Thymus (tissue), 11 donors: ENCODE measurements at regions not wholly inside any gene's neighbourhood (a gene's known extent, or its start where the extent isn't known, plus 50 kb on each side); places are given as distances from the start of the nearest gene placed in this dataset.

Experiments used
- DNase-seq, 9 donors: peaks; one replicate each; pipeline ENCODE4 v3.0.0-alpha.2; 2013; ENCODE audit warnings: low spot score in 9 of 9, low read depth in 6 of 9, missing footprints in 1 of 9
- H3K27ac ChIP-seq, 2 donors: one replicate each; pipeline ENCODE4 v1.5.1; 2013; ENCODE audit warnings: control low read depth in 1 of 2, low read depth in 1 of 2, low read length in 1 of 2, mild to moderate bottlenecking in 1 of 2, moderate library complexity in 1 of 2
- H3K27me3 ChIP-seq, 2 donors: one replicate each; pipeline ENCODE4 v1.5.1; 2013; ENCODE audit warnings: low read length in 1 of 2; ENCODE audit not compliant: control insufficient read depth in 2 of 2, insufficient read depth in 1 of 2
- H3K36me3 ChIP-seq, 2 donors: one replicate each; pipeline ENCODE4 v1.5.1; 2013; ENCODE audit warnings: low read length in 1 of 2, mild to moderate bottlenecking in 1 of 2, moderate library complexity in 1 of 2; ENCODE audit not compliant: control insufficient read depth in 2 of 2, insufficient read depth in 2 of 2
- H3K4me1 ChIP-seq, 2 donors: one replicate each; pipeline ENCODE4 v1.5.1; 2013; ENCODE audit warnings: low read length in 2 of 2; ENCODE audit not compliant: control insufficient read depth in 2 of 2, insufficient read depth in 2 of 2
- H3K4me3 ChIP-seq, 2 donors: one replicate each; pipeline ENCODE4 v1.5.1; 2013; ENCODE audit warnings: low read length in 2 of 2, control low read depth in 1 of 2, mild to moderate bottlenecking in 1 of 2
- H3K9me3 ChIP-seq, 2 donors: one replicate each; pipeline ENCODE4 v1.5.1; 2013; ENCODE audit warnings: low read length in 1 of 2, mild to moderate bottlenecking in 1 of 2; ENCODE audit not compliant: control insufficient read depth in 2 of 2, insufficient read depth in 1 of 2
- WGBS: extraction: QIAGEN DNeasy Blood & Tissue Kit; methylation state at CpG from one replicate; pipeline ENCODE4 v1.1.7; 2013; 5-methylcytosine and 5-hydroxymethylcytosine counted together
- donor health status: healthy.

DNA sequence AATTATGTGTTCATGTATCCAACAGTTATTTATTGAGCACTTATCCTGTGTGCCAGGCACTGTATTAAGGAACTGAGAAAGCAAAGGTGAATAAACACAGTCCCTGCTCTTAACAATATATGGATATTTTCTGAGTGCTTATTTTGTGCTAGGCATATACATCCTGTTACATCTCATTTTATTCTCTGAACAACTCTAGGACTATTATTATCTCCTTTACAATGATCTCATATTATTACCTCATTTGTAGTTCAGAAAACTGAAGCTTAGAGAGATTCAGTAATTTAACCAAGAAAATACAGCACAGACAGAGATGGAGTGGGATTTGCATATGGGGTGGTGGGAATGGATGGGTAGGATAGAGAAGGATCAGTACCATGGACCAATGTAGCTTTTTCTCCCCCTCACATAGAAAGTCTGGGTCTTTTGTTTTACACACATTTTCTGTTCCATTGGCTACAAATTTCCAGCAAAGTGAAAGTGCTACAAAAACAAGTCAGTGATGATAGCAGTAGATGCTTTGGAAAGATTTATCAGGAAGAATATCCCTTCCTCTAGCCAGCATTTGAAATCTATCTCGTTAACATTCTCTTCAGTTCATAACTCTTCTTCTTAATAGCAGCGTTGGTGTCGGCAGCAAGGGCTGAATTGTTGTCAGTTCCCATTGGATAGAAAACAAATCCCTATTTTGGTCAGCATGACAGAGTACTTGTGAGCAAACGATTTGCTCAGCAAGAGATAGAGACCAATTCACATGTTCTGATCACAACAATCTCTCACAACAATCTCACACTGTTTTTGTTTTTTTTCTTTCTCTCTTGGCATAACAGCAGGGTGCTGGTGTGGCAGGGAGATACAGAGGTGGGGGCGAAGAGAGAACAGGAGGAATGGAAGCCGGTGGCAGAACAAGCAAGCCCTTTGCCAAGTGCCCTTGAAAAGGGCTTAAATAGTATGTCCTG lies 102.2 kb upstream of the KCTD1 start:
- 72% methylated on average over 6 of the region's 6 CpGs for WGBS
- H3K4me3 ChIP-seq: no peak overlapping the region
- no peaks in the 10 kb centered on the region for H3K36me3 ChIP-seq
- peaks cover 14 to 25% of the 10 kb centered on the region in 2 donors for H3K27me3 ChIP-seq
- peaks cover 0 to 3% of the 10 kb centered on the region in 2 donors for H3K4me1 ChIP-seq
- DNase-seq: no peak
- H3K27ac ChIP-seq: no peak overlapping the region
- H3K9me3 ChIP-seq: no peaks in the 10 kb centered on the region

DNA sequence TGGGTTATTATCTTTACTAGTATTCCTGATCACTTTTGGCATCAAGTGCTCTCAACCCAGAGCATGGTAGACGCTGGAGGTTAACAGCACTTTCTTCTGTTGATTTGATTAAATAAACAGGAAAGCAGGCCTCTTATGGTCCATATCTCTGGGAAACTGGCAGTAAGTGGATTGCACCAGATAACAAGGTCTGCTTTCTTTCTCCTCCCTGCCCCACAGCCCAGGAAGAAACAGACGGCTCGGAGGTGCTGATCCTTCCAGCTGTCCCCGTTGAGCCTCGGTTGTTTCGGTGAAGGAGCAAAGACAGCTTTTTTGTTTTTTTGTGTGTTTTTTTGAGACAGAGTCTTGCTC lies 100.8 kb upstream of the KCTD1 start:
- WGBS: 66% methylated on average over 6 of the region's 6 CpGs
- no peak for DNase-seq
- H3K27me3 ChIP-seq: peaks cover 5 to 15% of the 10 kb centered on the region in 2 donors
- H3K27ac ChIP-seq: no peak overlapping the region
- no peak overlapping the region for H3K4me3 ChIP-seq
- H3K9me3 ChIP-seq: no peaks in the 10 kb centered on the region
- no peaks in the 10 kb centered on the region for H3K4me1 ChIP-seq
- H3K36me3 ChIP-seq: no peaks in the 10 kb centered on the region

DNA sequence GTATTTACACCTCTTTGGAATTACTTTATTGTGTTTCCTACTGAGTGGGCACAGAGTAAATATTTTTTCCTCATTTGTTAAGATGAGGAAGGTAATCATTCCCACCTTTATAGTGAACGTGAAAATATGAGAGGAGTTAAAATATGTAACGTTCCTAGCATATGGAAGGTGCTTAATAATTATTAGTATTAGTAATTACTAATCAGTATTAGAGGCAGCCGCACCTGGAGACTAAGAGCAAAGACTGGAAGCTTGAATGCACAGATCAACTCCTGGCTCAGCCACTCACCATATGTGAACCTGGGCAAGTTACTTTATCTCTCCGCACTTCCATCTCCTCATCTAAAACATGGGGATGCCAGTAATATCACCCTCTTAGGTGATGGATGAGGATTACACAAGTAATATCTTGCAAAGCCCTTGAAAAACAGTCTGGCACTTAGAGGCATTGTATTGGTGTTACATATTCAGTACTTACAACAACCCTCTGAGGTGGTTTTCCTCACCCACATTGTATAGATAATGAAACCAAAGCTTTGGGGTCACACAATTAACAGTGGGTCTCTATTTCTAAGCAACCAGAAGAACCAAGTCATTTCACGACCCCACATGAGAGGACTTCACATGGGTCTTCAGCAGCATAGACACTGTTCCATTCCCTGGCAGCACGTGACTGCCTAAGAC lies 100.3 kb upstream of the KCTD1 start:
- H3K9me3 ChIP-seq: no peaks in the 10 kb centered on the region
- H3K27me3 ChIP-seq: peaks cover 5 to 15% of the 10 kb centered on the region in 2 donors
- no peak for DNase-seq
- H3K27ac ChIP-seq: no peak overlapping the region
- WGBS: 96% methylated on average over 6 of the region's 6 CpGs
- no peaks in the 10 kb centered on the region for H3K4me1 ChIP-seq
- no peak overlapping the region for H3K4me3 ChIP-seq
- H3K36me3 ChIP-seq: no peaks in the 10 kb centered on the region

DNA sequence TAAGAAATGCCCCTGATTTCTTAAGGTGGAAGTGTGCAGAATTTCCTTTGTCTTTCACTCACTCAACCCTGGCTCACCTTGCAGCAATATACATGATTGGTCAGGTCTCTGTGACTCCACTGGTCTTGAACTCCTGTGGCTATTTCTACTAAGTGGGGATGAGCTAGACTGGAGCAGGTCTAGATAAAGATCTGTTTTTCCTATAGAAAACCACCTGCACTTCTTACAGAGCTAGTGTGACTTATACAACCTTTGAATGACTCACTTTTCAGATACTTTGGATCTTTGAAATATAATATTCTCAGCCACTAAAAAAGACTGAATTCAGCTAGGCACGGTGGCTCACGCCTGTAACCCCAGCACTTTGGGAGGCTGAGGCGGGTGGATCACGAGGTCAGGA lies 98.5 kb upstream of the KCTD1 start:
- DNase-seq: no peak
- H3K36me3 ChIP-seq: no peaks in the 10 kb centered on the region
- no peak overlapping the region for H3K4me3 ChIP-seq
- no peaks in the 10 kb centered on the region for H3K9me3 ChIP-seq
- H3K27me3 ChIP-seq: peaks cover 0 to 9% of the 10 kb centered on the region in 2 donors
- no peaks in the 10 kb centered on the region for H3K4me1 ChIP-seq
- 79% methylated on average over 4 of the region's 4 CpGs for WGBS
- no peak overlapping the region for H3K27ac ChIP-seq

DNA sequence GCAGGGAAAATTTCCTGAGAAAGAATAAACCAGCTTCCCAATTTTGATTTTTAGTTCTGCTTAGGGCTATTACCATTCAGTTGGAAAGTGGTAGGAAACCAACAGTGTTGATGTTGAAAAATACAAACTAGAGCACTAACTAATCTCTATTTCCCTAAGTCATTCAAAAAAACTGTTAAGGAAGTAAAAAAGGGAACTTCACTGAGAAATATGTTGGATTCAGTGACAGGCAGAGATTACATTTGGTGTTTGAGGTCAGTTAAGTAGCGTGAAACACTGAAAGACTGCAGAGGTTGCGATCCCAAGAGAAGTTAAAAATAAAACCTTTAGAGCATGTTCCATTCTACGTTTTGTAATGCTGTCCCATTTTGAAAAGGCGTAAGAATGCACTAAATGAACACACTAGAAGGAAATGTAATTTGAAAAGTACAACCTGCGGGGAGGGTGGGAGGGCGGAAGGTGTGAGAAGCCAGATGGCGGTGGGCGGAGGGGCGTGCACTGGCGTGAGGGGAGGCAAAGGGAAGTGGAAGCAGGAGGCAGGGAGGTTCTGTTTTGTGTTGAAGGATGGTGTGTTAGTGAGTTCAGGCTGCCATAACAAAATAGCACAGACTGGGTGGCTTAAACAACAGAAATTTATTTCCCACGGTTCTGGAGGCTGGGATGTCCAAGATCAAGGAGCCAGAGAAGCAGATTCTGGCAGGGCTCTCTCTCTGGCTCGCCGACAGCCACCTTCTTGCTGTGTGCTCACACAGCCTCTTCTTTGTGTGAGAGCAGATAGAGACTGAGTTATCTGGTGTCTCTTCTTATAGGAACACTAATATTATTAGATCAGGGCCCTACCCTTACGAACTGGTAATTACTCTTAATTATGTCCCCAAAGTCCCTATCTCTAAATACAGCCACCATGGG lies 94.3 kb upstream of the KCTD1 start:
- Histone ChIP-seq H3K4me1 (no peaks in the 10 kb centered on the region), H3K27me3 (no peaks in the 10 kb centered on the region), H3K27ac (no peak overlapping the region), H3K36me3 (no peaks in the 10 kb centered on the region), H3K9me3 (no peaks in the 10 kb centered on the region), H3K4me3 (no peak overlapping the region)
- no peak for DNase-seq
- 62% methylated on average over 14 of the region's 14 CpGs for WGBS

DNA sequence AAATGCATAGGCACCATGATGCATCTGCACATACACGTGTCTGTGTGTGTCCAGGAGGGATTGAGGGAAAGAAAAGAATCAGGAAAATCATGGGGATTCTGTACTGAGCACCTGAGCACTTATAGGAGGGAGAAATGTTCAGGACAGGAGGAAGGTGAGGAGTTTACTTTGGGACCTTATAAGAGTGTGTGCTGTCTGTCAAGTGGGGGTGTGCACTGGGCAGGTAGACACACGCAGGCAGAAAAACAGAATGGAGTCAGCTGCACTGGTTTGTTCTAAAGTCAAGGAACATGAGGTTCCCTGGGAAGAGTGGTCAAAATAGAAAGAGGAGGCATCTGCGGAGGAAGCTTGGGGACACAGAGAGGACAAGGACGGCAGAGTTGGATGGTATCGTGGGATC lies 92.2 kb upstream of the KCTD1 start:
- no peak for DNase-seq
- H3K4me3 ChIP-seq: no peak overlapping the region
- H3K27ac ChIP-seq: no peak overlapping the region
- H3K4me1 ChIP-seq: peaks cover 0 to 2% of the 10 kb centered on the region in 2 donors
- H3K27me3 ChIP-seq: no peaks in the 10 kb centered on the region
- no peaks in the 10 kb centered on the region for H3K9me3 ChIP-seq
- WGBS: 94% methylated on average over 5 of the region's 5 CpGs
- H3K36me3 ChIP-seq: no peaks in the 10 kb centered on the region

DNA sequence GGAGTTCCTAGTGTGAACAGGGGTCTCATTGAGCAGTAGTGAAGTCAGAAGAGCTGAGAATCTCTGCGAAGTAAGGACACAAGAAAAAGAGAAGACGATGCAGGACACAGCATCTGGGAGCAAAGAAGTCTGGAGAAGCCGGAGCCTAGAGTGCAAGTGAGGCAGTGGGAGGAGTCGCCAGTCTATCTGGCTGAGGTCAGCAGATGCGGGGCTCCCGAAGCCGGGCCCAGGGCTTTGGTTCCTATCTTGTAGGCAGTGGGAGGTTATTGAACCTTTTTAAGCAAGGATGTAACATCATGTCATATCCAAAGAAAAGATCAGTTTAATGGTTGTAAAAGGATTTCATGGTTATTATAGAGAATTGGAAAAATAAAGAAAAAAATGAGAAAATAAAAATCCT lies 90.8 kb upstream of the KCTD1 start:
- no peak for DNase-seq
- no peaks in the 10 kb centered on the region for H3K27me3 ChIP-seq
- 96% methylated on average over 7 of the region's 7 CpGs for WGBS
- H3K27ac ChIP-seq: no peak overlapping the region
- peaks cover 0 to 5% of the 10 kb centered on the region in 2 donors for H3K4me1 ChIP-seq
- no peaks in the 10 kb centered on the region for H3K9me3 ChIP-seq
- no peaks in the 10 kb centered on the region for H3K36me3 ChIP-seq
- no peak overlapping the region for H3K4me3 ChIP-seq

DNA sequence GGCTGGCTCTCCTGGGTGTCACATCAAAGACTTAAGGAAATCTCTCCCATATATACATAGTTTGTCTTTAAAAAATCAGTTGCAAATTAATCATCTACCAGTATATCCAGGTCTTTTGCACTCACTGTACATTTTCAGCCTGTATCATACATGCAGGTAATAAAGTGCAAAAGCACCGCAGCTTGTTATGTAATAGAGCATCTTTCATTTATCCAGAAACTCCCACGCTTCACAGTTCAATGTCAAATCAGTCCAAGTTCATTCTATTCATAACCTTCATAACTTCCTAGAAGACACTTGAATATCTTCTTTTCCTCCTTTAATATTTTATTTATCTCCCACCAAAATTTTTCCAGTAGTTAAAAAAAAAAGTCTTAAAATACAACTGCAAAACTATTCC lies 89.6 kb upstream of the KCTD1 start:
- WGBS: 99% methylated on average over 2 of the region's 2 CpGs
- no peaks in the 10 kb centered on the region for H3K36me3 ChIP-seq
- H3K27me3 ChIP-seq: no peaks in the 10 kb centered on the region

More for the DNA sequence above, 89.6 kb upstream of the KCTD1 start:
- Histone ChIP-seq H3K27ac (no peak overlapping the region), H3K9me3 (no peaks in the 10 kb centered on the region), H3K4me3 (no peak overlapping the region), H3K4me1 (peaks cover 0 to 5% of the 10 kb centered on the region in 2 donors)
- DNase-seq: no peak
